HT-29 (cell line): ENCODE measurements at regions not wholly inside any gene's neighbourhood (a gene's known extent, or its start where the extent isn't known, plus 50 kb on each side); places are given as distances from the start of the nearest gene placed in this dataset.

Experiments
- DNase-seq: peaks from one replicate; pipeline ENCODE4 v3.0.0-alpha.2; 2015; ENCODE audit warnings: low spot score

DNA sequence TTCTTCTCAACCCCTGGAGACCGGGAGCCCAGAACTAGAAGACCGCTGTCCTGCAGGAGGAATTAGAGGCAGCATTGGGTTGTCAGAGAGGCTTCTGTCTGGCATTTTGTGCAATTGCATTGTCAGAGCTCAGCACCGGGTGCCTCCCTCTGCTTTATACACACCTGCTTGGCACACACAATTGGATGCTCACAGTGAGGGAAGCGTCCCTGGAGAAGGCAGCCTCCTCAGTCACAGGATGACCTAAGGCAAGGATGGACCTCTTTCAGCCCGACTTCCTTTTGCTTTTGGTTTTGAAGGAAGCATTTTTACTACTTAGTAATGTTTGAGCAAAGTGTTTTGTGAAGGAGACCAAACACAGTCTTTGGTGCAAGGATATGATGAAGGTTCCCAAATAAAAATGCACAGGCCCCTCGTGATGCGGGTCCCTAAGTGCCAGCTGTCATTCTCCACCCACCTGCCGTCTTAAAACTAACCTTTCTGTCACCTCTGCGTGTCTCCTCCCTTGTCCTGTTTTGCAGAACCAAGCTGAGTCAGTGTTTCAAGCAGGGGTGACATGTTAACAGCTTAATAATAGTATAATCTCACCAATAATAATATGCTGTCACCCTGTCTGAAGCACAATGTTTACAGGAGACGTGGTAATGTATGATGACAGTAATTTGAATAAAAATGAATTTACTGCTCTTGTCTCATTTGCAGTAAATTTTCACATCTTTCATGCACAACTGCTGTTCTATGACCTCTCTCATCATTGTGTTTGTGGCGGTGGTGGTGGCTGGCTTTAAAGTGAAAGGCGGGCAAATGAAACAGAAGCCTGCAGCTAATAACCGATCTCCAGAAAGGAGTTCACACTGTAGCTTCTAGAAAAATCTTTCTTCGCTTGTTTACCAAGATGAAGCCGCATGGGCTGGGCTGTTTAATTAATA, 430.2 kb upstream of the MKI67 start:
- DNase-seq, result no peak

DNA sequence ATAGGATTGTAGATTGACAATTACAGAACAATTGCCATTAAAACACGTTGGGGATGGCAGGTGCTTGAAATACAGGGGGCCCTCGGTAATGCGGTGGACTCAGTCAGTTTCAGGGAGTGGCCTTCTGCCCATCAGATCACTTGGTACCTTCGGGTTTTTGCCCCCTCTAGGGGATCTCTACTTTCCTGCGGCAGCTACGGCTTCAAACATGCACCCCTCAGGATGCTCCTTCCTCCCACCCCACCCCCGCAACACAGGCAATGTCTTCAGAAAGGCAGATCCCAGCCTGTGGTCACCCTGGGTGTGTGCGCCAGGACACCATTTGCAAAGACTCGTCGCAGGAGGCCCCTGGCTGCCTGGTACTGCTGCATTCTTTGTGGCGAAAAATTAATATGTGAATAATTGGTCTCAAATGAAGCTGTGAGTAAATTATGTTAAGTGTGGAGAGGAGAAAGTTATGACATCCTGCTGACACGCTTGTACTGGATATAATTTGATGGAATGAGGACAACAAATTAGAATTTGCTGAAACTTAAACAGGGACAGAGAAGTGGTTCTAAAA, 431.0 kb upstream of the MKI67 start:
- no peak for DNase-seq

DNA sequence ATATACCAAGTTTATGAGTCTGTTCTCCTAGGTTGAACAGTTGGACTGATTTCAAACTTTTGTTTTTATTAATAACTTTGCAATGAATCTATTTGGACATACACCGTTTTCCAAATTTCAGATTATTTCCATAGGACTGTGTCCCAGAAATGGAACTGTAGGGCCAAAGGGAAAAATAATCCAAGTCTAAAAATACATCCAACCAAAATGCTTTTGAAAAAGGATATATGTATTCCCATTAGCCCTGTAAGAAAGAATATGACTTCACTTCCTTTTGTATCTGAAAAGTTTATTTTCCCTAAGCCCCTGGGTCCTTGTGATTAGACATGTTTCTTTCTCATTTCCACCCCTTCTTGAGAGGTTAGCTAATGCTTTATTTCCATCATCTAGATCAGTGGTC, 434.2 kb upstream of the MKI67 start:
- DNase-seq, result no peak

DNA sequence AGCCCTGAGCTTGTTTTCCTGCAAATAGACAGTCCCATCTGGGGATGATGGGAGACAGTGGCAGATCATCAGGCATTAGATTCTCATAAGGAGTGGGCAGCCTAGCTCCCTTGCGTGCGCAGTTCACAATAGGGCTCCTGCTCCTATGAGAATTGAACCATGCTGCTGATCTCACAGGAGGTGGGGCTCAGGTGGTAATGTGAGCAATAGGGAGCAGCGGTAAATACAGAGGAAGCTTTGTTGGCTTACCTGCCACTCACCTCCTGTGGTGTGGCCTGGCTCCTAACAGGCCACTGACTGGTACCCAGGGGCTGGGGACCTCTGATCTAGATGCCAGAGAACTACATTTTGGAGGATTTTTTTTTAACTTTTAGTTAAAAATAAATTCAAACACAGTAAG, 434.8 kb upstream of the MKI67 start:
- DNase-seq, result no peak

DNA sequence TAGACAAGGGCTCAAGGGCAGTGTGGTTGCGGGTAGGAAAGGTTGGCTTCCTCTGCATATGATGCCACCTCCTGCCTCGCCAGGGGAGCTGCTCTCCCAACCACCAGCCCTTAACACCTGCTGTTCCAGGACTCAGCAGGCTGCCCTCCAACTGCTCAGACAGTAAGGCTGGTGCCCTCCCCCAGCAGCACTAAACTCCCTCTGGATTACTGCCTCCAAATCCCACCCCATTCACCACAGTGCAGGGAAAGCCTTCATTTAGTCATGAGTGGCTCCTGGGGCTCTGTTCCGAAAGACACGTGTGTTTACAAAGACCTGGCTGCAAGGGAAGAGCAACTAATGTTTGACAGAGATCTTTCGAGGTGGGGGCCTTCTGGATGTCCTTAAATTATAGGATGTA, 437.2 kb upstream of the MKI67 start:
- no peak for DNase-seq

DNA sequence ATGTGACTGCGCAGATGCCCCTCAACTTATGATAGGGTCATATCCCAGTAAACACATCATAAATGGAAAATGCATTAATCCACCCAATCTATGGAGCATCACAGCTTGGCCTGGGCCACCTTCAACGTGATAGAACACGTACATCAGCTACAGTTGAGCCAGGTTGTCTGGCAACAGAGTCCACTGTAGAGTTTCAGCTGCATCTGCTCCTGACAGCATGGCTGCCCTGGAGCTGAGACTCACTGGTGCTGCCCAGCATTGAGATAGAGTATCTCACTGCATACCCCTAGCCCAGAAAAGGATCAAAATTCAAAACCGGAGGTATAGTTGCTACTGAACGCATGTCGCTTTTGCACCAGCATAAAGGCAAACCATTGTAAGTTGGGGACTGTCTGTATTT, 437.7 kb upstream of the MKI67 start:
- DNase-seq, result no peak

DNA sequence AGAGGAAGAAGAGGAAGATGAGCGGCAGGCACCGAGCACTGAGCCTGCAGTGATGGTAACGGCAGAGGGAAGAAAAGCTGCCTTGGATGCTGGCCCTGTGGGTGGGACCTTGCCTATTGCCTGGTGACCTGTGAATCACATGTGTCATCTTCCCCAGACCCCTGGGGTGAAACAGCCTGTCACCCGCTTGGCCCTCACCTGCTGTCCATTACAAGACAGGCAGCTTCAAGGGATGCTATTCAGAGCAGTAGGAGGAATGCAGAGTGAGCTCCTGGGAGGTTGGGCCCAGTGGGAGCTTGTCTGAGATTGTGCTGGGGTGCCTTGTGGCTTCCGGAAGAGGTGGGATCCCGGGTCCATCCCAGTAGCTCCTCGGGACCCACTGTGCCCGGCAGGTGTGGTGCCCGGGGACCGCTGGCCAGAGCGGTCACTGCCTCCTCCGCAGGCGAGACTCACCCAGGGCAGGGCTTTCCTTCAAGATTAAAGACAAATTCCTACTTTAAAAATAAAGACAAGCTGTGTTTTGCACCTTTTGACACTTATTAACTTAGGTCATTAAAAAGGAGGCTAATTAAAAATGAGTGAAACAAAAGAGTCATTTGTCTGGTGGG, 440.2 kb upstream of the MKI67 start:
- DNase-seq, result no peak

DNA sequence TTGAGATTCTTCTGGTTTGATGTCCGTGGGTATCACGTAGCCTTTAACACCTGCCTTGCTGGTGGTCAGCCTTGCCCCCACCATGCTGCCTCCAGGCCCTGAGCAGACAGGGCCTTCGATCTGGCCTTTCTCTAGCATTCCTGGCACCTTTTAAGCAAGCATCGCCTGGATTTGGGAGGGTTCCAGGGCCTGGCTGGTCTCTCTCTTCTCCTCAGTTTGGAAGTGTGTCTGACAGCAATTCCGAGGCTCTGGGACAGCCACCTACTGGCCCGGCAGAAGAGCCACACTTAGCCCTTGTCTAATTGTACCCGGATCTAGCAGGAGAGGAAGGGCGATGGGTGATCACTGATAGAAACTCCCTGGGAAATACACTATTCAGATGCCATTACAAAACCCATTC, 441.3 kb upstream of the MKI67 start:
- no peak for DNase-seq

DNA sequence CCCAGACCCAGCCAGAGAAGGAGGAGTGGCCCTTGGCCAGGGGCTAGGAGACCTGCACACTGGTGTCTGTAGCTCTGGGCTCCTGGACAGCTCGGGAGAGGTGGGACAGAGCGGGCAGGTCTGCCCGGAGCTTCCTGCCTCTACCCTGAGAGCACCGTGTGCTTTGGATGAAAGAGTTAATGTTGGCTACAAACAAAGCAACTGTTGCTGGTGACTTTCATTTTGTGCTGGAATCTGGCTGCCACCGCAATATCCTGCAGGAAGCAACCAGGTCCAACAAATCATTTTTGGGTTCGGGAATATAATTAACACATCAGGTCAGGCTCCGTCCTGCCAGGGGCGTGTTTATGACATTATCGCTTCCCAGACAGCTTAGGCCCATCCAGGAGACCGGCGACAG, 441.8 kb upstream of the MKI67 start:
- DNase-seq, result no peak

DNA sequence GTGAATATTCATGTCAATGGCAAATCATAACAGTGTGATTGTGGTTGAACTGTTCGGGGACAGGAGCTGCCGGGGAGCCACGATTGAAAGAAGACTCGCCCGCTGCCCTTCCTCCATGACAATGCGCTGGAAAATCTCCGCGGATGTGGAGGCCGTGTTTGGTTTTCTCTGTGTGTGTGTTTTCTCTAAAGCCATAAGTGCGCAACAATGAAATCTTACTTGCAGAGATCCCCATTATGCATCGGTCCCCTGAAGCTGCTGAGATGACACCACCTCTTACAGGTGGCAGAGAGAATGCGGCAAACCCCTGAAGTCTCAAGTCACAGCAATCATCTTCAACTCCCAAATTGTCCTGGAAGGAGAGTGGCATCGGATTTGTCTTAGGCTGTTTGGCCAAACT, 442.3 kb upstream of the MKI67 start:
- no peak for DNase-seq

DNA sequence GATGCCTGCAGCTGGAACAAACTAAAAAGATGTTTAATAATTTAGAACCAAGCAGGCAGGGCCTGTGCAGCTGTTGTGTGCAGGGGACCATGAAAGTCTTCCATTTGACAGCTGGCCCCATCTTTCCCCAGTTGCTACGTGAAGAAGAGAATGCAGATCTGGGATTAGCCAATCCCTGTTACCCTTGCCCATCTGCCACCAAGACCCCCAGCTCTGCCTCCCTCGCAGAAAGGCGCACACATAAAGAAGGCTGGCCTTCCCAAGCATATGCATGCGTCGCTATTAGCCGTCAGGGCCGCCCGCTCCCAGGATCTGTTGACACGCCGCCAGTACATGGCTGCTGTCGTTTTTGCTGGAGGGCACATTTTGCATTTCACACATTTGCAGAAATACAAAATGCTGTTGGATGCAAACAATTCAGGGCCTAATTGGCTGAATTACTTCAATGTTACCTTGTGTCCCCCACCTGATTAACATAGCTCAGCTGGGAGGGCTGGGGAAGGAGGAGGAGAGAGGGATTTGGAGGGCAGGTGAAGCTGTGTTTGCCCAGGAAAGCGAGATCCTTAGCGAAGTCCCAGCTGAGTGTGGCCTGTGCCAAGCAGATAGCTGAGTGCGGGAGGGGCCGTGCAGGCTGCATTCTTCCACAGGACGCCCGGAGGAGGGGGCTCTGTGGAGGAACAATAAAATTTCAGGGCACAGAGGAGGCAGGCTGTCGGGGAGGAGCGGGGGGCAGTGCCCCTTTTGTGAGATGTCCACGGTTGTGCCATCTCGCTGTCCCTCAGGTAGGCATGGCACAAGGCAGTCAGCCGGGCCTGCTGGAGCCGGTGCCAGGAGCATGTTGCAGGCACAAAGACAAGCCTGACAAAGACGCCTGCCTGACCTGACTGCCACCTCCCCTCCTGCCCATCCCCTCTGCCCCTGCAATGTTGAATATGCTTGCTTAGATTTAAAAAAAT, 443.0 kb upstream of the MKI67 start:
- no peak for DNase-seq

DNA sequence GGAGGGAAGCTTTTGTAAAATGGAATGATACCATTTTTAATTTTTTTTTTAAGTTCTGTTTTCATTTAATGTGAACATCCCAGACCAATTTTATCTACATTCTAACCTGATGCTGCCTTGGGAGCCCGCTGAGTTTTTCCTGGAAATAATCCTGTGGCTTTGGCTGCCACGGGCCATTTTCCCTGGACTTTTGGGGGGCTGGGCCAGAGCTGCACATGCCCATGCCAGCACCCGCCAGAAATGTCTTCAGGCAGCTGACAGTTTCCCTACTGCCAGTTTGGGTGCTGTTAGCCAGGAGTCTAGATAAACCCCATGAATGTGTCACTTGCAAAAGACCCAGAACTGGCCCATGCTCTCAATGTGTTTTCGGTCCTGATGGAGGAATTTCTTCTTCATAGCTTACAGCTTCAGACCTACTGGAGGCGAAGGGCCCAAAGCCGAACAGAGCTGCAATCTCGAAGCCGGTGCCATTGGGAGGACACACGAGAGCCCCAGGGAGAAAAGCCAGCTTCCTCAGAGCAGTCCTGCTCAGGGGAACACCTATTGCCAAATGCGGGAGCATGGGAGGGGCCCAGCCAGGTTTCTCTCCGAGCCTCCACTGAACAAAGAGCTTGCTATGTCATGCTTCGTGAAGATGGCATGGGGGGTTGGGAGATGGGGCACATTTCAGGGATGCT, 444.2 kb upstream of the MKI67 start:
- no peak for DNase-seq

DNA sequence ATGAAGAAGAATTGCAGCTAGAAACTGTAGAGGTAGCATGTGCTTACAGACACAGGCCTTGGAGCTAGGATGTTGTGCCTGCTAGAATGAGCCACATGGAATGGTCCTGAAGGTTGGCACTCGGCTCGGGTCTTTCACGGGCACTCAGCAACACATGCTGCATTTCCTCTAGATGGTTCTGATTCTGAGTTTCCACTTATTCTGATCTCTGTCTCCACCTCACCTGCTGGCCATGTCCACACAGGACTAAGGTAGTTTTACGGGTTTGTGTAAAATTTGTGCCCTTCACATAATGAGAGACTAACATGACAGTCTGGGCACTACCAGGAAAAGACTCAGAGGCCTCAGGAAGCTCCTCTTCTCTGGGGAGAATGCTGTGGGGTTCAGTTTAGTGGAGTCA, 444.8 kb upstream of the MKI67 start:
- no peak for DNase-seq

DNA sequence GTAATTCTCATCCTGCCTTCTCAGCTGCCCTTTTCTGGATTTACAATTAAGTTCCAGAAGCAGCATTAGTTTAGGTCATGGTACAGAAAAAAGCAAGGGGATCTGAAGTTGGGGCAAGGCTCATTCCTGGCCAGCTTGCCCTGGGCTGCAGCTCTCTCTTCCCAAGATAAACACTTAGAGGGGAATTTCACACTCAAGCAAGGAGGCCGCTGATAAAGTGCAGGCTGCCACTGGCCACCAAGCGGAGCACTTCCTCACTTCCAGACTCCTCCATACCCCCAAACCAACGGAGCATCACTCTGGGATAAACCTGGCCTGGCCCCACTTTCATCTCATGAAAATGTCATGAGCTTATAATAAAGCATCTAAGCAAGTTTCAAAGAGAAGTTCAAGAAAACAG, 445.5 kb upstream of the MKI67 start:
- no peak for DNase-seq

DNA sequence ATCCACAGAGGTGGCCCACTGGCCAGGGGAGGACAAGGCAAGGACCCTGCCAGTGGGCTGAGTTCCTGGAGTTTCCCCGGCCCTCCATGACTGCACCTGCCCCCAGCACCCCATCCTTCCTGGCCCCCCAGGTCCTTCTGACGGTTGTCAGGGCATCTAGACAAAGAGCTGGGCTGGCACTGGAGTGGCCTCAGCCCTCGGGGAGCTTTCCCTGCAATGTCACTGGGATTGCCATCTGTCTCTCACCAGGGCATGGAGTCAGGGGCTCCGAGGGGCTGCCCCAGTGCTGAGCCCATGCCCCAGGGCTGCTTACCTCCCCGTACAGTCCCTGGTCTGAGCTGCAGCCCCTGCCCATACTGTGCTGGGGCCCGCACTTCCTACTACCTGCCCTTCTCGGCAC, 446.5 kb upstream of the MKI67 start:
- DNase-seq, result no peak

DNA sequence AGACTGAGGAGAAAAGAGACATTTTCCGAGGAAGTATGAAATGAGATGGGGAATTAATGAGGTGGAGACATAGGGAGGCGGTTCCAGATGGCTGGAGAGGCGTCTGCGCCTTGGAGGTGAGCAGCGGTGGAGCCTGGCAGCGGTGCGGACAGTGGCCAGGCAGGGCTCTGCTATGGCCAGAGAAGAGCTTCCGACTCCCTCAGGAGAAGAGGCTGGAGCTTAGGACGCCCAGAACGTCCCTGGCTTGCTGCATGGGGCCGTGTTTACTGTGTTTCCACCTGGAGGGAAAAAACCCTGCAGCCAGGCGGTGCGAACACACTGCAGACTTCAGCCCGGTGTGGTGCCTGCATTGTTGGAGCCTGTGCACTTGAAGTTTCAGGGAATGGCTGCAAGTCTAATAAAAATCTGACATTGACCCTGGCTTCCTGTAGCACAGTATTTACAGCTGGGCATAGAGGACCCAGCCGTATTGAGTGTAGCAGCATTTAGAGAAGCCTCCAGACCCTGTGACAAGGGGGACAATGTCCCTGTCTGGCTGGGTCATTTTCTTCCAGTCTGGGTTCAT, 447.1 kb upstream of the MKI67 start:
- DNase-seq, result no peak

DNA sequence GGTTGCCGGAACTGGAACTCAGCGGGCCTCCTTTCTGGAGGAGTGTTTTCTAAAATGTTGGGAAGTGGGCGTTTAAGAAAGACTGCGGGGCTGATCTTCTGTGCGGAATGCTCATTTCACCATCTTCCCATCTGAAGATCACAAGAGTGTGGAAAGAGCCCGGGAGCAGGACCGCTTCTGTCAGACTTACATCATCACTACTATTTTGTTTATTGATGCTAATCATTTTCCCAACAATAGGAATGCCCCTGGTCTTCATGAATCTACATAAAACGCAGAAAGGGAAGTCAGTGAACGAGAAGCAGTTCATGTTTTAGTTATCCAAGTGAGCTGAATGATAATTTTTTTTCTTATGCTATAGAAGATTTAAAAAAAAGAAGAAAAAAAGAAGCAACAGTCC, 447.8 kb upstream of the MKI67 start:
- no peak for DNase-seq

DNA sequence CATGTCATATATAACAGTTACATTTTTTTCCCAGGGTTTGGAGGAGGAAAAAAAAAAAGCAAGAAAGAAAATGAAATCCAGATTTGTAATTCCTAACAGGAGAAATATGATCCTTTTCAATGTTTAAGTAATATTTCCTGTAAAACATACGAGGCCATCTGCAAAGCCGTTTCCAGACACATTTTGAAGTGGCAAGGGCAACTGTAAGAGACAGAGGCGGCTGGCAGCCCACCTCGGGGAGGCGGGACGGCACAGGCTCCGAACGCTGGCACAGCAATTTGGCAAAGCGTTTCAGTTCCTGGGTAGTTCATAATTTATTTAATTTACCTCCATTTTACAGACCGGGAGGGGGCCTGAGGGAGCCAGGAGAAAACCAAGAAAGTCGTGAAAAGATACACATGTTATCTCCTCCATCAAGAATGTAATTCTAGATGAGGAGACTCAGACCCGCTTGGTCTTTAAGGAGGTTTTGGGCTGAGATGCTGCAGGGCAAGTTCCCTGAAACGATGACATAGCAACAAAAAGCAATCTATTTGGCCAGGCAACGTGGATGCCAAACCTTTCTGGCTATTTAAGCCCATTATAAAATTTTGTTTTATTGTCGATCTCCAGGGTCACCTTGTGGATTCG, 448.5 kb upstream of the MKI67 start:
- DNase-seq, result no peak

DNA sequence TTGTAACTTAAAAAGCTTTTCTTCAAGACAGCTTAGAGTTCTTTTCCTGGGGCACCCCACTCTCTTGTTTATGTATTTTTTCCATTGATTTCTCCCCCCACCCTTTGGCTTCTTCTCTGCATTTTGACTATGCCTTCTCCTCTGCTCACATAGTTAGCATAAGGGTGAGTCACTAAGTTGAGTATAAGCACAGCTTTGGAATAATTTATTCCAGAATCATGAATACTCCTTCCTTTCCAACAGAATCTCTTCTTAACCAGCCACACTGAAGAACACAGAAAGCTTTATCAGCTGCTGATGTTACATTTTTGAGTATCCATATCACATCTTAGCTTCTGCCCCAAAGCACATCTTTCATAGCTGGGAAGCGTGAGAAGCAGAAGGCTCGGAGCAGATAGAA, 449.5 kb upstream of the MKI67 start:
- DNase-seq, result no peak

DNA sequence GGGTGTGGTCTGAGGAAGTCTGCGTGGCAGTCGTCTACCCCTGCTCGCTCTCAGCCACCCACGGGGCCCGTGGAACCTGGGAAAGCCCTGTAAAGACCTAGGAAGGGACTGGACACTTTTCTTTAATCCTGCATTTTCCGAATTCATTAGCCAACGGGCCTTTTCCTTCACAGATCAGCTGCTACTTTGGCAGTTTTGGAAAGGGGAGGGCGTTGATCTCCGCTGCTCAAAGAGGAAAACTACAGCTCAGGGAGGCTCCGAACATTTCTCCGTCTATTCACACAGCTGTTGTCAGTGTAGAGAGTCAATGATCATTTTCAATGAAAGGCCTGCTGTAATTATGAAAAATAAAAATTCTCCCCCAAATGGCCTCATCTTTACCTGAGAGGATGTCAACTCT, 450.1 kb upstream of the MKI67 start:
- no peak for DNase-seq
